ENCODE measurements at regions not wholly inside any gene's neighbourhood (a gene's known extent, or its start where the extent isn't known, plus 50 kb on each side); places are given as distances from the start of the nearest gene placed in this dataset.

DNA sequence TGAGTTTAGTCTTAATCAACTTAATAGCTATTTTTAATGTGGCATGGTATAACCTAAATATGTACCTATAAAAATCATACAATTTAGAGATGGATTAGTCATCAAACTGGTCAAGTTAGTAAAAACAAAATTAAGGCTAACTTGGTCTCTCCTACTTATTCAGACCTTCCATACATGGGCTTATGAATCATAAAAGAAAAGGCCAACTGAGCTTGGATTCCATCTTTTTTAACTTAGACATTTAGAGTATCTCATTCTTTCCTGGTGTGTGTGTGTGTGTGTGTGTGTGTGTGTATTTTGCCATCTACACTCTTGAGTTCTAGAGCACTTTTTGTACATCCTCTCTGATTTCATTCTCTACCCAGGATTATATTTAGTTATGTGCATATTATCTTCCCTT lies 637.5 kb downstream of the PLCL1 start:
- TF ChIP-seq ZNF274 (IDR thresholded peaks at IDR 0.05; ENCODE audit: low read depth, low read length) (no peak), SUZ12 (IDR thresholded peaks at IDR 0.05; ENCODE audit: extremely low read depth, insufficient read depth, insufficient read length) (no peak)
